Astrocyte of the cerebellum (primary cell): ENCODE measurements at regions not wholly inside any gene's neighbourhood (a gene's known extent, or its start where the extent isn't known, plus 50 kb on each side); places are given as distances from the start of the nearest gene placed in this dataset.

ENCODE experiments used
- DNase-seq: peaks from one replicate; pipeline ENCODE4 v3.0.0-alpha.2; 2011; ENCODE audit warnings: low read depth
- H3K4me3 ChIP-seq: 2 replicates; pipeline ENCODE4 v1.5.1; 2011; ENCODE audit warnings: mild to moderate bottlenecking, low read depth, low read length, moderate library complexity
- CTCF ChIP-seq: IDR thresholded peaks from 2 replicates; pipeline ENCODE4 v1.5.1; 2012; ENCODE audit warnings: low read length, low read depth, moderate library complexity, mild to moderate bottlenecking; ENCODE audit errors: missing control alignments
- in situ Hi-C: cut with HindIII; loops from 2 replicates; pipeline ENCODE4 v1.10.0; 2017; ENCODE audit warnings: low sequenced_read_pairs

GRCh38 chr1:69290291-69290690 lies 277.4 kb upstream of the LRRC7 start:
- DNase-seq = peak; percentile 37
- no peak for TF ChIP-seq CTCF
- in situ Hi-C loops = no loop called here
- no peak overlapping the region for H3K4me3 ChIP-seq

GRCh38 chr1:69291541-69291940 lies 276.2 kb upstream of the LRRC7 start:
- no peak for DNase-seq
- H3K4me3 ChIP-seq = no peak overlapping the region
- TF ChIP-seq CTCF = no peak
- in situ Hi-C loops = no loop called here

GRCh38 chr1:69292833-69293232 lies 274.9 kb upstream of the LRRC7 start:
- no peak for TF ChIP-seq CTCF
- no peak overlapping the region for H3K4me3 ChIP-seq
- no peak for DNase-seq
- in situ Hi-C loops = no loop called here

GRCh38 chr1:69294171-69294570 lies 273.6 kb upstream of the LRRC7 start:
- in situ Hi-C loops = no loop called here
- no peak for TF ChIP-seq CTCF
- DNase-seq = peak; percentile 24

GRCh38 chr1:69295265-69295664 lies 272.5 kb upstream of the LRRC7 start:
- no peak overlapping the region for H3K4me3 ChIP-seq
- DNase-seq = no peak
- TF ChIP-seq CTCF = no peak
- in situ Hi-C loops = no loop called here

More at GRCh38 chr1:69294171-69294570, 273.6 kb upstream of the LRRC7 start:
- no peak overlapping the region for H3K4me3 ChIP-seq

- no peak overlapping the region for H3K4me3 ChIP-seq
- no peak for DNase-seq
- TF ChIP-seq CTCF = no peak
- in situ Hi-C loops = no loop called here
These were observed 262.1 kb upstream of the LRRC7 start for GRCh38 chr1:69305621-69306020.
